HTR-8/SVneo (cell line): ENCODE measurements at regions not wholly inside any gene's neighbourhood (a gene's known extent, or its start where the extent isn't known, plus 50 kb on each side); places are given as distances from the start of the nearest gene placed in this dataset.
"Not testable (repeated sequence)": the region's sequence is repeated elsewhere in the genome, so short reads cannot be mapped to it uniquely, and the experiment has no call there.

ENCODE experiments used
- DNase-seq: peaks from one replicate; pipeline ENCODE4 v3.0.0; 2011; ENCODE audit warnings: low spot score, mixed read lengths; ENCODE audit not compliant: insufficient read length
- FAIRE-seq: peaks from 2 replicates; lab custom pipeline; 2011; peaks lifted over from hg19 to GRCh38; lab: Jason Lieb, UNC

DNA sequence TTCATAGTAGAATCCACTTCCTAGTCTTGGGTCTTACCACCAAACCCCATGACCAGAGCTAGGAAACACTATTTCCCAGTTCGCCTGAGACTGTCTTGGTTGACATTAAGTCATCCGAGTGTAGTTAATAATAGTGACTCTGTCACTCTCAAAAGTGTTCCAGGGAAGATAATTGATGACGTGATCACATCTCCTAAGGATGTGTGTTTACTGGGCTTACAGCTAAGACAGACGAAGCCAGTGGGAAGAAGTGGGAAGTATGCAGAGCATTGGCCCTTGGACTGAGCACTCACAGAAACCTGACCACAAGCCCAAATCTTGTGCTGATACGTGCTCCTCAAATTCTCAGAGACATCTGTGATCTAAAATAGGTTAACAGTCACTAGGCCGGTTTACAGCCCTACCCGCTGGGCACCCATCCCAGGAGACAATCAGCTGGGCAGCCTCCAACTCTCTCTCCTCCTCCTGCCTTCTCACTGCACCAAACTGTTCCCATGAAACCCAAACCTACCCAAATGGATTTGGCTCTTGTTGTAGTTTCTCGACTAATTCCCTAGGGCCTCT is 316.6 kb downstream of the TLE1 start:
- FAIRE-seq (no peak), DNase-seq (no peak)

DNA sequence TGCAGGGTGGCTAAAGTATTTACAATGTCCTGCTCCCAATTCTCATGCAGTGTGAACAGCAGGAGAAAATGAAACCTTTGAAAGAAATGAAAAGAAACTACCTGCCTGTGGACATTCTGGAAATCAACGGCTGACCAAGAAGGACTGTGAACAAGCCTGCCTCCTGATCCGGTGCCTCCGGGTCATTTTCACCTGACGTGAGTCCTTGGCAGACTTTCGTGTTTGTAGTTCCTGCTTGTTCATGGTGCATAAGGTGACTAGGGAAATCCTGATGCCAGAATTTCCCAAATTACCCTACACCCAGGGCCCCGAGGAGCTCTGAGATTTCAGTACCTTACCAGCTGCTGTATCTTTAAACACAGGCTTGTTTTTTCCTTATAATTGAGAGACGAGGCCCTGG is 317.5 kb downstream of the TLE1 start:
- FAIRE-seq (no peak), DNase-seq (no peak)

DNA sequence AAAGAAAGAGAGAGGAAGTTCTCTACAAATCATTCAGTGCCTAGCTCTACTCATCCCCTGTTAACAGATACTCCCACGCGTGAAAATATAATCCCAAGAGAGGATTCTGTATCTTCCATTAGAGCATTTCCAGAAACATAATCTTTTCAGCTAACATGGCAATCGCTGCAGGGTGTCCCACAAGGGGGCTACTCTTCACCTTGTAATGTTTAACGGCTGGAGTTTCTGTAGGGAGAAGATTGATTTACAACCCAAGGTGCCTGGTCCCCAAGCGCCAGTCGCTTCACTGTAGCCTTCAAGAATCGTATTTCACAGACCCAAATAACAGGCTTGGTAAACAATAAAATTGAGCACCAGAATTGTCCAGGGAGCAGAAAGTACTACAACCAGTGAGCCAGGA is 318.7 kb downstream of the TLE1 start:
- FAIRE-seq = no peak
- no peak for DNase-seq

DNA sequence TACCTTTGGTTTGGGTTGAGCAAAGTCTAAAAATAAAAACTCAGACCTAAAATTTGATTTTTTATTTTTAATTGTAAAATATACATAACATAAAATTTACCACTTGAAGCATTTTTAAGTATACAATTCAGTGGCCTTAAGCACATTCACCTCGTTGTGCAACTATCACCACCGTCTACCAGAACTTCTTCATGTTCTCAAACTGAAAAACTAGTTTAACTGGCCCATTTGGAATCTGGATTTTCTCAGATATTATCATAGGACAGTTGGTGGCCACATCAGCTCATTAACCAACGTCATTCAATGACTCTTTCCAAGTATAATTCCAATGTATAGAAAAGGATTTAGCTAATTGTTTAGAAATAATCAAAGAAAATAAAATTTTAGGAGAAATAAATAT is 319.3 kb downstream of the TLE1 start:
- FAIRE-seq = no peak
- no peak for DNase-seq

DNA sequence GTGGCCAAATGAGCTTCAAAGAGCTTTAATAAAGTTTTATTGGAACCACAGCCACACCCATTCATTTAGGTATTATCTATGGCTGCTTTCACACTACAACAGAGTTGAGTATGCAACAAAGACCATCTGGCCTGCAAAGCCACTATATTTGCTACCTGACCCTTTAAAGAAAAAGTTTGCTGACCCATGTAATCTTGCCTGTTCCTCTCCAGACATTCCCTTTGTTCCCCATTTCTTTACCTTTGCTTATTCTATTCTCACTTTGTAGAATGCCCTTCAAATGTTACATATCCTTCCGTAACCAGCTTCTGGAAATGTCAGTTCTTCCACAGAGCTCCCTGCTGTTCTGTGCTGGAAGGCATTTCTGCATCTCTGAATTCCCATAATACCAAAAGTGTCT is 320.2 kb downstream of the TLE1 start:
- FAIRE-seq = no peak
- DNase-seq = no peak

DNA sequence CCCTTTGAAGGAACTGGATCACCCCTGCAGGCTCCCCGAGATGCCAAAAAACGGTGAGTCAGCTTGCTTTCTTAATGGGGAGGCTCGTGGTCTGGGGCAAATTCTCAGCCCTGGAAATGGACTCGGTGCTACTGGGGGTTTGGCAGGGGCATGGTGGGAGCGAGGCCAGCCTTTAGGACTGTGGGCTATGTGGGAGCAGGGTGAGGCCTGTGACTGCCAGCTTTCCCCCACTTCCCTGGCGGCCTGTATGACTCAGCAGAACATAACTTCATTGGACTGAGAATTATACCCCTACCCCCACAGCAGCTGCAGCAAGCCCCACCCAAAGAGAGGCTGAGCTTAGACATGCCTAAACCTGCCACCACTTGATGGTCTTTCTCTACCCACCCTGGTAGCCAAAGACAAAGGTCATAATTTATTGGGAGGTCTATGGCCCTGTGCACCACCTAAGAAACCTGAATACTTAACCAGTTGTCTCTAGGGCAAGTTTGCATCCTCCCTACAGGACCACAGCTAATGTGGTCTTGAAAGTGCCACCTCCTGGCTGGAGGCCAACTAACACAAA is 325.3 kb downstream of the TLE1 start:
- FAIRE-seq (no peak), DNase-seq (no peak)

DNA sequence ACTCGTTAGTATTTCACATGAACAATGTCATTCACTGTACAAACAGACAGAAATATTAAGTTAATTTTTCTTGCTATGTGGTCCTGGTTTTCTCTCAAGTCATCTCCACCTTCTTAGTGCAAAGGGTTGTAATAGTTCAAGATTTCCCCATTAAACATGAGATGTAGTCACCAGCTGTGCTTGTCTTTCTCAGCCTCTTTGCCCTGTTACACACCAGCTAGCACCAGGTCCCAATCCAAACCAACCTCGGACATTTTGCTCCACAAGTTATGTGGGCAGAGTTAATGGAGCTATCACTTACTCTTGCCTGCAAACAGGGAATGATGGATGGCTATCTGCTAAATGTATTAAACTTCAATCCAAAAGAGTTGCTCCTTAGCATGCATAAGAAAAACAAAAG is 328.1 kb downstream of the TLE1 start:
- DNase-seq (no peak), FAIRE-seq (no peak)

DNA sequence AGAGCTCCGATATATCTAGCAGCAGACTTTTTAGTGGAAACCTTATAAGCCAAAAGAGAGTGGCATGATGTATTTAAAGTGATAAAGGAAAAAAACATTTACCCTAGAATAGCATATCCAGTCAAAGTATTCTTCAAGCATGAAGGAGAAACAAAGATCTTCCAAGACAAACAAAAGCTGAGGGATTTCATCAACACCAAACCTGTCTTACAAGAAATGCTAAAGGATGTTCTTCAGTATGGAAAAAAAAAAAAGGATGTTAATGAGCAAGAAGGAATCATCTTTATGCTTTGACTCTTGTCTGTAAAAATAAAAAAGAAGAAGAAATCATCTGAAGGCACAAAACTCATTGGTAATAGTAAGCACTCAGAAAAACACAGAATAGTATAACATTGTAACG is 338.2 kb downstream of the TLE1 start:
- no peak for FAIRE-seq

DNA sequence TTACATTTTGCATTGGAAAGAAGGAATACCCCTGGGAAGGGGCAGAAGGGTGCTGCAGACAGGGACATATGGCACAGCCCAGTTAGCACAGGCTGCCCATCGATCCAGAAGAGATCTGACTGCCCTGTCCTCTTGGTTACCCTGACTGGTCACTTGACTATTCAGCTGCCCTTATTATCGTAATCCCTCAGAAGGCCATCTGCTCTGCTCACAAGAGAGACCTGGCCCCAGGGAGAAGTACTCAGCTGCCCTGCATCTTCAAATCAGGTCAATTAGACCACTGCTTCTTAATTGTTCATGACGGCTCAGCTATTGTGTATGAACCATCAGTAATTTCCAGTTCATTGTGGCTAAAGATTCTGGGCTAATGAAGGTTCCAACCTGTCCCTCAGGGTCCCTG is 345.0 kb downstream of the TLE1 start:
- FAIRE-seq (no peak), DNase-seq (no peak)

More for the DNA sequence above, 338.2 kb downstream of the TLE1 start:
- DNase-seq = no peak

DNA sequence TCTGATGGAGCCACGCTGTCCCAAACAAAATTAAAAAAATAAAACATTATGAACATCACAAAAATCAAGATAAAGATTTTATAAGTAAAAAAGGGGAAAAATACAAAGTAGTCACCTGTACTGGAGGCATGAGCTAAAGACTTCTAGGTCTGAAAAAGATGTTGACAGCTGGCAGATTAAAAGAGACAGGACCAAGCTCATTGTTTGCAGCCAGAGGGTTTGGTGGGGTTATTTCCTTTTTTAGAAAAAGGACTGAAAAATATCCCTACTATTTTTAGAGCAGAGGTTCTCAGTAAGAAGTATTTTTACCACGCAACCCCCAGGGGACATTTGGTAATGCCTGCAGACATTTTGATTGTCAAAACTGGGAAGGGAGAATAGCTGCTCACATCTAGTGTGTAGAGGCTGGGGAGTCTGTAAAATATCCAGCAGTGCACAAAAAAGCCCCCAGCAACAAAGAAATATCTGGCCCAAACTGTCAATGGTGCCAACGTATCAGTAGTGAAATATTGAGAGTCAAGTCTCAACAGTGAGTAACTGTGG is 353.4 kb downstream of the TLE1 start:
- FAIRE-seq = no peak

DNA sequence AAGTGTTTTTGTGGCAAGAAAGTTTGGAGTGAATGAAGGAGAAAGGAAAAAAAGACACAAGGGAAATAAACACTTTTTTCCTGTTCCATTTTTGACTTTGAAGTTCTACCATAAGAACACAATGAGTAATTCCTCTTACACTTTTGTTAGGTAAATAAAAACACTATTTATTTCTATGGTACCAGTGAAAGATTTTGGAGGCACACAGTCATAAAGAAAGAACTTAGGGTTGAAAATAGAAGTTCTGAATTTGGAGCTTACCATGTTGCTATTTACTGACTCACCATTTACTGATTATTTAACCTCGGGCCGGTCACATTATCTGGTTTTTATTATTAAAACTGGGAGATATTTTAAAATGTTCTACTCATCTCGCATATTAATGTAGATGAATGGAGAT is 367.8 kb downstream of the TLE1 start:
- DNase-seq (no peak), FAIRE-seq (no peak)

More for the DNA sequence above, 353.4 kb downstream of the TLE1 start:
- no peak for DNase-seq

DNA sequence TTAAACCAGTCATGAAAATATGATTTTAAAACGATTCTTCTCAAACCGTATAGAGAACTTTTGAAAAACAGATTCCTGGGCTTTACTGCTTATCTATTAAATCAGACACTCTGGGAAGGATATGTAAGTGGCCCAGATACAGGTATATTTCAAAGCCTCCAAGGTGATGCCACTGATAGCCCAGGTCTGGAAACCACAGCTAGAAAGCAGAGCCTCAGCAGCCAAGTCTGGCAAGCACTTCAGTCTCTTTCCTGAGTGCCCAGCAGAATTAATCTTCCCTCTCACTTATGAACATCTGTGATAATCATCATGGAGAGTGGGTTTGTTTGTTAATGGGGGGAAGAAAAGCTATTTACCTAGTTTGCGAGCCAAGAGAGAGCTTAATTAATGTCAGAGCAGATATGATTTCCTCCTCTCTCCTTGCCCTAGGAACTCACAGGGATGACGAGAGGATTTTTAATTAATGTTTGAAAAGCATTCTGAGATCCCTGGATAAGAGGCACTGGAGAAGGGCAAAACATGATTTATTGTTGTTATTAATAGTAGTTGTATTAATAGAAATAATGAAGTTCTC is 368.4 kb downstream of the TLE1 start:
- FAIRE-seq (no peak), DNase-seq (no peak)

DNA sequence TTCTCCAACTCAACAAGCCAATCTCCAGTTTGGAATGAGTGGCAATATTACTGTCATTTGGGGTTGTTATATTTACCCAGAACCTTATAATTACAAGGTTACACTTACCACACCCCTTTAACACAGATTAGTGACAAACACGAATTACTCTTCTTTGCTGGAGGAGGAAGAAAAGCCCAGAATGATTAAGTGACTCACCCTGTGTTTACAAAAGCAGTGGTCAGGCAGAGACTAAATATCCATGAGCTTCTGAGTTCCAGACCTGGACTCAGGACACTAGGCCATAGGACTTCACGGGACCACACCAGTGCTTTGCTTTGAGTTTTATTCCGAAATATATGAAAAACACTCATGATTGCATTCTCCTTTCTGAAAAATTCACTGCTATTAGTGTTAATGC is 370.8 kb downstream of the TLE1 start:
- DNase-seq (peak; percentile 20), FAIRE-seq (no peak)

DNA sequence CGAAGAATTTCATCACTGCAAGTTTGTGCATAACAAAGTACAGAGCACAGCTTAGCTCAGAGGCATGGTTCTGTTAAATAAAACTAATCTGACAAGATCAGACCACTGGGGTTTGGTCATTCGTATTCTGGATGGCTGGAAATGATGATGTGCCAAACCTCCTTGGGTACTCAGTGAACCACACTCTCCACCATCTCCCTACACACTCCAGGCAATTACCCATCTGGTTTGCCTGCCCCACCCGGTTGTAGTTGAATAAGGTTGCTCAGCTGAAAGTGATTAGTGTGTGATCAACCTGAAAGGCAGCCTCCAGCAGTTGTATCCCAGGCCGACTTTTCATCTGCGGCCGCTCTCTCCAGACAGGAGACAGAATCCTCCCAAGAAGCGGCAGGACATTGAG is 371.4 kb downstream of the TLE1 start:
- FAIRE-seq (no peak), DNase-seq (no peak)

DNA sequence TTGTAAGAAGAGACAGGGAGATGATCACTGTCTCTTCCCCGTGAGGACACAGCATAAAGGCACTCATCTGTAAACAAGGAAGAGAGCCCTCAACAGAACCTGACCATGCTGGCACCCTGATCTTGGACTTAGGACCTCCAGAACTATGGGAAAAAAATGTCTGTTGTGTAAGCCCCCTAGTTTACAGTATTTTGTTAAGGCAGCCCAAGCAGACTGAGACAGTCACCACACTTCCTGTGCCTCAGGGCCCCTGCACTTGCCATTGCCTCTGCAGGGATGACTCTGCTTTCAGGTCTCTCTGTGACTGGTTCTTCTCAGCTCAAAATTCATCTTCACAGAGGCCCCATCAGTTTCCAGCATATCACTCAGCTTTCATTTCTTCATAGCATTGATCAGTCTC is 372.1 kb downstream of the TLE1 start:
- FAIRE-seq = no peak

DNA sequence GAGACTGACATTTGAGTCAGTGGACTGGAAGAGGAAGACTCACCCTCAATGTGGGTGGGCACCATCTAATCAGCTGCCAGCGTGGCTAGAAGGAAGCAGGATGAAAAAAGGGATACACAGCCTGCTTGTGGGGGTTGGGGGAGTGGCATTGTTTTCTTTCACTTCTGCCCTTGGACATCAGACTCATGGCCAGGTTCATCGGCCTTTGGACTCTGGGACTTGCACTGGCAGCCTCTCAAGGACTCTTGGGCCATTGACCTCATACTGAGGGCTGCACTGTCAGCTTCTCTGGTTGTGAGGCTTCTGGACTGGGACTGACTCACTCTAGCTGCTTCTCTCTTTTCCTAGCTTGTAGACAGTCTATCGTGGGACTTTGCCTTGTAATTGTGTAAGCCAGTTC is 374.9 kb downstream of the TLE1 start:
- no peak for FAIRE-seq
- DNase-seq = no peak

More for the DNA sequence above, 372.1 kb downstream of the TLE1 start:
- DNase-seq = no peak

DNA sequence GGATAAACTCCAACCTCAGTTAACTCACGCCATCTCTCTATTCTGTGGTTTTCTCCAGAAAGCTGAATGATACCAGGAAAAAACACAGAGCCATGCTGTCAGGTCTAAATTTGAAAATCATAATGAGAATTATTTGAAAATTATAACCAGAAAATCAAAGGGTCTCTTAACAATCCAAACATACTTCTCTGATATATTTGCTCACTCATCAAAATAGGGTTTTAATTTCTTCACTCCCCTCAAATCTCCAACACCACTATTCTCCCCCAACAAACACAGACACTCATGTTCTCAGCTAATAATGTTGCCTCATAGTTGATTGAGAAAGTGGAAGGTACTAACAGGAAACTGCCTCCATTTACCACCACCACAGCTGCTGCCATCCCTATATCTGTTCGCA is 375.5 kb downstream of the TLE1 start:
- DNase-seq = no peak

DNA sequence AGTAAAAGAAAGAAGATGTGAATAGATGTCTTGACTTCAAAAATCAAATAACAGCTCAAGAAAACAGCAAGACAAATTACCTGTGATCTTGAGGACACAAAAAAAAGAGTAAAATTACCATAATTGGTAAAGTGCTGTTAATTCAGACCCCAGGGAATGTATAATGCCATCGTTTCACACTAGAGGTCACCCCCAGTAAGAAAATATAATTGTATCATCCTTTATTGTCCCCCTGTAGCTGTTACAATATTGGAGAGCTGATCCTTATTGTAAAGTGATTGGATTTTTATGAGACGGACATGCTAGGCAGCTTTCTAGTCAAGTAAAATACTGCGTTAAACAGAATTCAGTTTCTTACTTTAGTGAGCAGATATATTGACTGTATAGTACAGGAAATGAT is 377.0 kb downstream of the TLE1 start:
- FAIRE-seq (no peak), DNase-seq (peak; percentile 15)

More for the DNA sequence above, 375.5 kb downstream of the TLE1 start:
- no peak for FAIRE-seq

DNA sequence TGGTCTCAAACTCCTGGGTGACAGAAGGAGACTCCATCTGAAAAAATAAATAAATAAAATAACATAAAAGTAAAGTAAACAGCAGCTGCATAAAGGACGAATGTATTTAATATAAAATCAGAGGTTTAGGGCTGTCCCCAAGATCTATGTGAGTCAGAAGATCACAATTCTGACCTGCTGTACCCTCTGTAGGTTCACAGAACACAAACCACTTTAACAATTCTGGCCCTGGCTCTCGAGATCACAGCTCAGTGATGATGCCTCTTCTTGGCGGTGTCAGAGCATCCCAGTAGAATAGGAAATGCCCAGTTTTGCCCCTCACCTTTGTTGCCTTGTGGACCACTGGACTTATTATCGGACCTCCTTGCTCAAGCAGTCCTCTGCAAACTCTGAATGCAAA is 380.9 kb downstream of the TLE1 start:
- no peak for FAIRE-seq
- no peak for DNase-seq

DNA sequence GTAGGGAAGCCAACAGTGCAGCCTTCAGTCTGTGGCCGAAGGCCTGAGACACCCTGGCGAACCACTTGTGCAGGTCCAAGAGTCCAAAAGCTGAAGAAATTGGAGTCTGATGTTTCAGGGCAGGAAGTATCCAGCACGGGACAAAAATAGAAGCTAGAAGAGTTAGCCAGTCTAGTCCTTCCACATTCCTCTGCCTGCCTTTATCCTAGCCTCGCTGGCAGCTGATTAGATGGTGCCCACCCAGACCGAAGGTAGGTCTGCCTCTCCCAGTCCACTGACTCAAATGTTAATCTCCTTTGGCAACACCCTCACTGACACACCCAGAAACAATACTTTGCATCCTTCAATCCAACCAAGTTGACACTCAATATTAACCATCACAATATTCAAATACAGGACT is 381.6 kb downstream of the TLE1 start:
- DNase-seq, FAIRE-seq: not testable (repeated sequence)

DNA sequence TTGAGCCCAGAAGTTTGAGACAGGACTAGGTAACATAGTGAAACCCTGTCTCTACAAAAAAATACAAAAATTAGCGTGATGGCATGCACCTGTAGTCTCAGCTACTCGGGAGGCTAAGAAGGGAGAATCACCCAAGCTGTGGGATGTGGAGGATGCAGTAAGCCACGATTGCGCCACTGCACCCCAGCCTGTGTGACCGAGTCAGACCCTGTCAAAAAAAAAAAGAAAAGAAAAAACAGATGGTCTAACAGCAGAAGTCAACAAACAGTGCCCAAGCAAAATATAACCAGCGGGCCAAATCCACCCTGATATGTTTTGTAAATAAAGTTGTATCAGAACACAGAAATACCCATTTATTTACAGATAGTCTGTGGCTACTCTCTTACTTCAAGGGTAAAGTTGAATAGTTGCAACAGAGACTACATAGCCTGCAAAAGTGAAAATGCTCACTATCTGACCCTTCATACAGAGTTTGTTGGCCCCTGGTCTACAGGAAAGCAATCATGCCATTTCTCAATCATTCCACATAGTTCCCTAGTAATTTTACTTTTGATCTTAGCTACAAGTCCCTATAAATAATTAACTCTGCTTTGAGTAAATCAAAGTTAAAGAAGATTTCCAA is 383.7 kb downstream of the TLE1 start:
- FAIRE-seq = no peak

More for the DNA sequence above, 383.7 kb downstream of the TLE1 start:
- DNase-seq = no peak
